Panc1 (cell line): ENCODE measurements at regions not wholly inside any gene's neighbourhood (a gene's known extent, or its start where the extent isn't known, plus 50 kb on each side); places are given as distances from the start of the nearest gene placed in this dataset.

Experiments used
- ATAC-seq: fragments of 200-7000 bp; cut with Tn5 transposase; 2 replicates; pipeline ENCODE4 v1.9.1; 2020; ENCODE audit warnings: mild to moderate bottlenecking, moderate library complexity
- BruUV-seq: library from RNA; stranded (reverse); fragments of 400-500 nt; replicated peaks from 2 replicates; lab custom pipeline; 2021; lab: Mats Ljungman, UMichigan
- CTCF ChIA-PET: fragments of 300-600 bp; sonication (Branson Sonifier 250); formaldehyde crosslinking; loops from one replicate; lab custom pipeline; 2022; ENCODE audit warnings: antibody characterized with exemption; lab: Charles Lee
- POLR2A ChIA-PET: fragments of 300-600 bp; sonication (Branson Sonifier 250); formaldehyde crosslinking; loops from one replicate; lab custom pipeline; 2022; ENCODE audit warnings: antibody characterized with exemption; lab: Charles Lee
- DNase-seq: peaks from one replicate; pipeline ENCODE4 v3.0.0-alpha.2; 2010; ENCODE audit warnings: low read depth, low spot score
- H3K27ac ChIP-seq: 2 replicates; pipeline ENCODE4 v1.5.1; 2011; ENCODE audit warnings: mild to moderate bottlenecking, low read length, inconsistent platforms
- H3K27me3 ChIP-seq: fragments of 200-500 bp; sonication (Bioruptor generic); 2 replicates; pipeline ENCODE4 v1.6.0; 2014; ENCODE audit warnings: low read length, inconsistent platforms; ENCODE audit not compliant: control insufficient read depth, insufficient read depth
- H3K36me3 ChIP-seq: fragments of 200-500 bp; sonication (Bioruptor generic); 2 replicates; pipeline ENCODE4 v1.5.1; 2014; ENCODE audit warnings: inconsistent platforms, mild to moderate bottlenecking, low read length, moderate library complexity; ENCODE audit not compliant: control insufficient read depth, insufficient read depth
- H3K4me1 ChIP-seq: 2 replicates; pipeline ENCODE4 v1.5.1; 2011; ENCODE audit warnings: inconsistent platforms, mild to moderate bottlenecking, low read length, moderate library complexity; ENCODE audit not compliant: control insufficient read depth, insufficient read depth
- H3K4me3 ChIP-seq, 2 experiments: 2 replicates each; pipeline ENCODE4 v1.5.1; 2011 to 2012; ENCODE audit warnings: low read depth in 2 of 2, low read length in 2 of 2, mild to moderate bottlenecking in 2 of 2, inconsistent platforms in 1 of 2, moderate library complexity in 1 of 2
- H3K9me3 ChIP-seq: fragments of 200-500 bp; sonication (Bioruptor generic); 2 replicates; pipeline ENCODE4 v1.5.1; 2014; ENCODE audit warnings: low read depth, mild to moderate bottlenecking, inconsistent platforms, low read length, moderate library complexity; ENCODE audit not compliant: control insufficient read depth, insufficient read depth
- POLR2AphosphoS5 ChIP-seq: IDR thresholded peaks from 2 replicates; pipeline ENCODE4 v1.6.1; 2012; ENCODE audit warnings: mild to moderate bottlenecking, low read depth, low read length, moderate library complexity
- SIN3A ChIP-seq: IDR thresholded peaks from 2 replicates; pipeline ENCODE4 v1.6.1; 2012; ENCODE audit warnings: low read depth, mild to moderate bottlenecking, low read length, moderate library complexity, borderline replicate concordance; ENCODE audit not compliant: insufficient read depth
- TCF7L2 ChIP-seq: IDR thresholded peaks from 2 replicates; pipeline ENCODE4 v1.6.1; 2011; ENCODE audit warnings: mild to moderate bottlenecking, low read depth, low read length, inconsistent platforms
- in situ Hi-C: cut with HindIII; loops from 2 replicates; pipeline ENCODE4 v1.10.0; 2016; ENCODE audit warnings: low sequenced_read_pairs, low pct_unique_long_range_greater_than_20kb
- intact Hi-C: fragments of 100-400 bp; cut with micrococcal nuclease; formaldehyde crosslinking; loops from one replicate; pipeline ENCODE4 v1.10.0; 2022; ENCODE audit not compliant: unreplicated experiment
- TF ChIP-seq, protein P1 (sequence below), 2 experiments: IDR thresholded peaks; 2 replicates each; pipeline ENCODE4 v1.6.1; 2011 to 2012; ENCODE audit warnings: low read depth in 2 of 2, control low read depth in 1 of 2, low read length in 1 of 2, mild to moderate bottlenecking in 1 of 2, moderate library complexity in 1 of 2; ENCODE audit not compliant: insufficient read depth in 1 of 2
- TF ChIP-seq, protein P2 (sequence below): fragments of 450-650 bp; IDR thresholded peaks from 2 replicates; pipeline ENCODE4 v1.5.1; 2017; ENCODE audit warnings: mild to moderate bottlenecking

DNA sequence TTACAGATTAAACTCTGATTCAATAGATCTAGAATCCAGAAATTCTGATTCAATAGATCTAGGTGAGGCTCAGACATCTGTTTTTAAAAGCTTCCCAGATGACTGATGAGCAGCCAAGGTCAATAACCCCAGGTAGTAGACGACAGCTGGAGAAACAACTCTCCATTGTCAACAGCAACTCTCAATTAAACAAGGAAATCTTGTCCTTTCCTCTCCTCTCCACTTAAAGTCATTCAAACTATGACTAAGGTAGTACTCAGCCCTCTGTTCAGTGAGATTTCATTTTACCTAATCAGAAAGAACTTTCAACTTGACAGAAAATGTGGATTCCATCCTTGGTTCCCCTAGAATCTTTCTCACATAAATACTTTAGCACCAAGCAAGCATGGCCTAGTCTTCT is 94.6 kb upstream of the SCG2 start:
- DNase-seq (no peak), ATAC-seq (no peak)
- Histone ChIP-seq H3K36me3 (no peaks in the 10 kb centered on the region), H3K4me1 (peaks cover 7% of the 10 kb centered on the region; the same call in 1 of the 2 replicates), H3K4me3 (no peak overlapping the region), H3K27ac (peak overlapping the region; percentile 5; the same call in 1 of the 2 replicates), H3K27me3 (no peaks in the 10 kb centered on the region), H3K9me3 (peaks cover 12% of the 10 kb centered on the region; the same call in 1 of the 2 replicates)
- in situ Hi-C loops (no loop called here), intact Hi-C loops (no loop called here)
- POLR2A ChIA-PET: no interaction called here
- BruUV-seq: no TSS peak
- no peak for TF ChIP-seq SIN3A
- TF ChIP-seq, protein P1, sequence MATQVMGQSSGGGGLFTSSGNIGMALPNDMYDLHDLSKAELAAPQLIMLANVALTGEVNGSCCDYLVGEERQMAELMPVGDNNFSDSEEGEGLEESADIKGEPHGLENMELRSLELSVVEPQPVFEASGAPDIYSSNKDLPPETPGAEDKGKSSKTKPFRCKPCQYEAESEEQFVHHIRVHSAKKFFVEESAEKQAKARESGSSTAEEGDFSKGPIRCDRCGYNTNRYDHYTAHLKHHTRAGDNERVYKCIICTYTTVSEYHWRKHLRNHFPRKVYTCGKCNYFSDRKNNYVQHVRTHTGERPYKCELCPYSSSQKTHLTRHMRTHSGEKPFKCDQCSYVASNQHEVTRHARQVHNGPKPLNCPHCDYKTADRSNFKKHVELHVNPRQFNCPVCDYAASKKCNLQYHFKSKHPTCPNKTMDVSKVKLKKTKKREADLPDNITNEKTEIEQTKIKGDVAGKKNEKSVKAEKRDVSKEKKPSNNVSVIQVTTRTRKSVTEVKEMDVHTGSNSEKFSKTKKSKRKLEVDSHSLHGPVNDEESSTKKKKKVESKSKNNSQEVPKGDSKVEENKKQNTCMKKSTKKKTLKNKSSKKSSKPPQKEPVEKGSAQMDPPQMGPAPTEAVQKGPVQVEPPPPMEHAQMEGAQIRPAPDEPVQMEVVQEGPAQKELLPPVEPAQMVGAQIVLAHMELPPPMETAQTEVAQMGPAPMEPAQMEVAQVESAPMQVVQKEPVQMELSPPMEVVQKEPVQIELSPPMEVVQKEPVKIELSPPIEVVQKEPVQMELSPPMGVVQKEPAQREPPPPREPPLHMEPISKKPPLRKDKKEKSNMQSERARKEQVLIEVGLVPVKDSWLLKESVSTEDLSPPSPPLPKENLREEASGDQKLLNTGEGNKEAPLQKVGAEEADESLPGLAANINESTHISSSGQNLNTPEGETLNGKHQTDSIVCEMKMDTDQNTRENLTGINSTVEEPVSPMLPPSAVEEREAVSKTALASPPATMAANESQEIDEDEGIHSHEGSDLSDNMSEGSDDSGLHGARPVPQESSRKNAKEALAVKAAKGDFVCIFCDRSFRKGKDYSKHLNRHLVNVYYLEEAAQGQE (IDR thresholded peaks at IDR 0.05; ENCODE audit: insufficient read depth in 1 of 2, low read depth in 2 of 2, low read length in 1 of 2): no peak
- TF ChIP-seq TCF7L2: no peak
- TF ChIP-seq, protein P2, sequence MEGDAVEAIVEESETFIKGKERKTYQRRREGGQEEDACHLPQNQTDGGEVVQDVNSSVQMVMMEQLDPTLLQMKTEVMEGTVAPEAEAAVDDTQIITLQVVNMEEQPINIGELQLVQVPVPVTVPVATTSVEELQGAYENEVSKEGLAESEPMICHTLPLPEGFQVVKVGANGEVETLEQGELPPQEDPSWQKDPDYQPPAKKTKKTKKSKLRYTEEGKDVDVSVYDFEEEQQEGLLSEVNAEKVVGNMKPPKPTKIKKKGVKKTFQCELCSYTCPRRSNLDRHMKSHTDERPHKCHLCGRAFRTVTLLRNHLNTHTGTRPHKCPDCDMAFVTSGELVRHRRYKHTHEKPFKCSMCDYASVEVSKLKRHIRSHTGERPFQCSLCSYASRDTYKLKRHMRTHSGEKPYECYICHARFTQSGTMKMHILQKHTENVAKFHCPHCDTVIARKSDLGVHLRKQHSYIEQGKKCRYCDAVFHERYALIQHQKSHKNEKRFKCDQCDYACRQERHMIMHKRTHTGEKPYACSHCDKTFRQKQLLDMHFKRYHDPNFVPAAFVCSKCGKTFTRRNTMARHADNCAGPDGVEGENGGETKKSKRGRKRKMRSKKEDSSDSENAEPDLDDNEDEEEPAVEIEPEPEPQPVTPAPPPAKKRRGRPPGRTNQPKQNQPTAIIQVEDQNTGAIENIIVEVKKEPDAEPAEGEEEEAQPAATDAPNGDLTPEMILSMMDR: no peak
- TF ChIP-seq POLR2AphosphoS5: no peak
- CTCF ChIA-PET: no interaction called here

DNA sequence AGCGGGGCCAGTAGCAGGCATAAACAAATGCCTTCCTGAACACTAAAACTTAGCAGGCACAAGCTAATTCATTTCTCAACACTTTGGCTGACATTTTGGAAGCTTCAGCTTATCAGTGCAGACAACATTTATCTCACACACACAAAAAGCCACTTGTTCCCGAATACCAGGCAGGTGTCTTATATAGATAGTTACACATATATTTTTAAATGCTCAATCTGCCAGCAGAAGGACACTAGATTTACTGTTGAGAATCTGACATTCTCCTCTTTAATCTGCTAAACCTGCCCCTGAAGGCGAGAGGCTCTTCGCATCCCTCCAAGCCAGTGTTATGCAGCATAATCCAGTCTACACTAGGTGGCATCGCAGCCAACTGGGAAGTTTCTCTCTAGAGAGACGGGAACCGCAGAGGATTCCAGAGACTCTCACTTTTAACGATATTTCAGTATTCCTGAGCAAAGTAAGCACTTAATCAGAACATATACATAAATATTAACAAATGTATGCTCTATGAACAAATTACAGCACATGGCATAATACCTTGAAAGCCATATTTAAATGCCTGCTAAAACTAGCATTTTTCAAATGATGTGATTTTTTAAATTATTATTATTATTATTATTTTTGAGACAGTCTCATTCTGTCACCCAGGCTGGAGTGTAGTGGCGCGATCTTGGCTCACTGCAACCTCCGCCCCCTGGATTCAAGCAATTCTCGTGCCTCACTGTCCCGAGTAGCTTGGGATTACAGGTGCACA is 90.2 kb upstream of the SCG2 start:
- intact Hi-C loops: no loop called here
- no peaks in the 10 kb centered on the region for H3K27me3 ChIP-seq
- POLR2A ChIA-PET: no interaction called here

More for the DNA sequence above, 90.2 kb upstream of the SCG2 start:
- Histone ChIP-seq H3K4me3 (no peak overlapping the region), H3K4me1 (no peaks in the 10 kb centered on the region; the same call in 1 of the 2 replicates), H3K27ac (no peak overlapping the region), H3K9me3 (no peaks in the 10 kb centered on the region), H3K36me3 (no peaks in the 10 kb centered on the region)
- ATAC-seq: peak; percentile 97
- in situ Hi-C loops: no loop called here
- no peak for DNase-seq
- CTCF ChIA-PET: interaction anchor here (0.6 kb wide), 2 partner anchors 12 to 70 kb away, joined by 3 to 7 read pairs; no protein-coding TSS in a partner anchor
- TF ChIP-seq, protein P1 (IDR thresholded peaks at IDR 0.05; ENCODE audit: insufficient read depth in 1 of 2, low read depth in 2 of 2, low read length in 1 of 2): no peak
- TF ChIP-seq, protein P2: peak; percentile 89
- no TSS peak for BruUV-seq
